ENCODE measurements at regions not wholly inside any gene's neighbourhood (a gene's known extent, or its start where the extent isn't known, plus 50 kb on each side); places are given as distances from the start of the nearest gene placed in this dataset.

GRCh38 chr3:21913791-21914190, 162.8 kb upstream of the ZNF385D start:
- no peak overlapping the region for H2AFZ ChIP-seq (ENCODE audit: low read depth, low read length)
- ATAC-seq (no peak), DNase-seq (ENCODE audit: extremely low read depth in 1 of 4, low spot score in 3 of 4) (no peak), FAIRE-seq (no peak)
- in situ Hi-C loops (cut with MboI), result no loop called here
- no peaks in the 10 kb centered on the region for H3K4me1 ChIP-seq (replicated peaks in 1 of 2; ENCODE audit: control insufficient read depth in 2 of 2, insufficient read depth in 2 of 2, low read length in 2 of 2)
- H3K9me3 ChIP-seq (replicated peaks; ENCODE audit: control insufficient read depth, insufficient read depth, low read depth, low read length), result no peaks in the 10 kb centered on the region
- ChIA-PET POLR2A (no interaction called here), CTCF (ENCODE audit: low intra/inter-chr PET ratio) (no interaction called here)
- intact Hi-C loops (cut with micrococcal nuclease), result no loop called here
- H4K20me1 ChIP-seq (replicated peaks; ENCODE audit: control insufficient read depth, insufficient read depth, low read length), result no peaks in the 10 kb centered on the region
- BruUV-seq (replicated peaks), result no TSS peak
- no peak for TF ChIP-seq ERF (CRISPR knock-in tag; IDR thresholded peaks at IDR 0.05)
- no peak for TF ChIP-seq SRSF7 (optimal IDR thresholded peaks at IDR 0.05; ENCODE audit: low read depth, low read length)
- TF ChIP-seq HIVEP1 (CRISPR knock-in tag; IDR thresholded peaks at IDR 0.05), result no peak
- no peak for TF ChIP-seq KAT2B (IDR thresholded peaks at IDR 0.05; ENCODE audit: low read depth, low read length)
- no peak for TF ChIP-seq ZNF407 (IDR thresholded peaks at IDR 0.05; ENCODE audit: low read depth)
- TF ChIP-seq ZNF143 (CRISPR knock-in tag; IDR thresholded peaks at IDR 0.05), result no peak
- no peak for TF ChIP-seq NR0B1 (IDR thresholded peaks at IDR 0.05; ENCODE audit: partially characterized antibody)
- TF ChIP-seq ATF6 (CRISPR knock-in tag; IDR thresholded peaks at IDR 0.05), result no peak
- TF ChIP-seq ZFP91 (CRISPR knock-in tag; IDR thresholded peaks at IDR 0.05), result no peak
- H3K4me3 ChIP-seq, result no peak overlapping the region
- H3K9me1 ChIP-seq (ENCODE audit: control insufficient read depth, insufficient read depth, low read length), result no peaks in the 10 kb centered on the region
- no peaks in the 10 kb centered on the region for H3K27me3 ChIP-seq (ENCODE audit: control insufficient read depth in 2 of 2, insufficient read depth in 2 of 2, low read length in 2 of 2)
- no peaks in the 10 kb centered on the region for H3K36me3 ChIP-seq (ENCODE audit: control insufficient read depth, insufficient read depth, low read length)
- no peak overlapping the region for H3K4me2 ChIP-seq (ENCODE audit: insufficient read depth, low read length)
- H3K9ac ChIP-seq (ENCODE audit: insufficient read depth in 1 of 2, low read depth in 2 of 2, low read length in 2 of 2), result no peak overlapping the region
- no peak overlapping the region for H3K27ac ChIP-seq (ENCODE audit: extremely low read depth, low read depth, low read length)
- H3K79me2 ChIP-seq (ENCODE audit: control insufficient read depth, insufficient read depth, low read length), result no peaks in the 10 kb centered on the region
